Osteoblast (primary cell): ENCODE measurements at regions not wholly inside any gene's neighbourhood (a gene's known extent, or its start where the extent isn't known, plus 50 kb on each side); places are given as distances from the start of the nearest gene placed in this dataset.

Experiments used
- DNase-seq: peaks from one replicate; pipeline ENCODE4 v3.0.0; 2011; ENCODE audit warnings: low spot score, mixed read lengths; ENCODE audit not compliant: insufficient read length; ENCODE audit errors: missing footprints
- H2AFZ ChIP-seq: 2 replicates; pipeline ENCODE4 v1.6.0; 2011; ENCODE audit warnings: mild to moderate bottlenecking, low read length
- H3K27ac ChIP-seq: 2 replicates; pipeline ENCODE4 v1.5.1; 2011; ENCODE audit warnings: mild to moderate bottlenecking, low read depth, low read length, moderate library complexity
- H3K27me3 ChIP-seq: 2 replicates; pipeline ENCODE4 v1.6.0; 2012; ENCODE audit warnings: mild to moderate bottlenecking, control low read depth, inconsistent platforms, low read length, moderate library complexity; ENCODE audit not compliant: insufficient read depth
- H3K36me3 ChIP-seq: 2 replicates; pipeline ENCODE4 v1.5.1; 2011; ENCODE audit warnings: mild to moderate bottlenecking, low read length, control low read depth, moderate library complexity; ENCODE audit not compliant: insufficient read depth
- H3K4me1 ChIP-seq: 2 replicates; pipeline ENCODE4 v1.5.1; 2011; ENCODE audit warnings: mild to moderate bottlenecking, low read length, control low read depth, moderate library complexity; ENCODE audit not compliant: insufficient read depth
- H3K4me2 ChIP-seq: 2 replicates; pipeline ENCODE4 v1.6.0; 2011; ENCODE audit warnings: mild to moderate bottlenecking, low read length; ENCODE audit not compliant: insufficient read depth
- H3K4me3 ChIP-seq: fragments of 200-600 bp; sonication (generic); 3 replicates; pipeline ENCODE4 v1.5.1; 2012; ENCODE audit warnings: mild to moderate bottlenecking, low read length, inconsistent platforms; ENCODE audit not compliant: insufficient read depth
- H3K79me2 ChIP-seq: 2 replicates; pipeline ENCODE4 v1.6.0; 2012; ENCODE audit warnings: mild to moderate bottlenecking, low read length, control low read depth, inconsistent platforms; ENCODE audit not compliant: insufficient read depth
- H3K9me3 ChIP-seq: 2 replicates; pipeline ENCODE4 v1.5.1; 2011; ENCODE audit warnings: low read depth, low read length, control low read depth
- H4K20me1 ChIP-seq: 2 replicates; pipeline ENCODE4 v1.6.0; 2012; ENCODE audit warnings: mild to moderate bottlenecking, low read length, control low read depth; ENCODE audit not compliant: insufficient read depth
- TF ChIP-seq, protein P1 (sequence below): IDR thresholded peaks from 2 replicates; pipeline ENCODE4 v1.5.1; 2011; ENCODE audit warnings: mild to moderate bottlenecking, low read depth, low read length, moderate library complexity; ENCODE audit errors: extremely low read depth

DNA sequence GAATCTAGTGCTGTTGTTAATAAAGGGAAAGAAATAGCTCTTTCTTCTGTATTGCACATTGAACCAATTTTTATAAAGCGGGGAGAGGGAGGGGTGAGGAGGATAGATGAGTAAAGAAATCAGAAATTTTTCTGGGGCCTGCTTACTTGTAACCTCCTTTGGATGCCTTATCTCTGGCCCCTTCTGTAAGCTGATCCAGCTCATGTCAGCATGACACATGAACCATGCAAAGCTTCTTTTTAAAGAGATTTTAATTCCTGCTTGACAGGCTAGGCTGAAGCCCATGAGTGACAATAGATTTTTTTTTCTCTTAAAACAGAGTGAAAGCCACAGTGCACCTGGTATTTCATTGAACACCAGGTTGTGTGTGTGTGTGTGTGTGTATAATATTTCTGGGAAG is 325.3 kb downstream of the PRL start:
- no peak overlapping the region for H3K4me2 ChIP-seq

DNA sequence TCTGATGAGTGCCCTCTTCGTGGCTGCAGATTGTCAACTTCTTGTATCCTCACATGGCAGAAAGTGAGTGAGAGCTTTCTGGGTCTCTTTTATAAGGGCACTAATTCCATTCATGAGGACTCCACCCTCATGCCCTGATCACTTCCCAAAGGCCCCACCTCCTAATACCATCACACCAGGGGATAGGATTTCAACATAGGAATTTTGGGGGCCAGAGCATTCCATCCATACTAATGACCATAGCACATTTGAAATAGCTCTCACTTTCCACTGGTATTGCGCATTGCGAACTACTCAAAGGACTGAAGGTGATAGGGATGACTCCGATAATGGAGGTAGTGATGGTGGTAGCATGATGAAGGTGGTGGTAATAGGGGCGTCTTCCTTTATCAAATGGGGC is 324.3 kb downstream of the PRL start:
- Histone ChIP-seq H2AFZ (no peak overlapping the region), H3K4me2 (no peak overlapping the region), H3K9me3 (no peaks in the 10 kb centered on the region), H3K27me3 (no peaks in the 10 kb centered on the region), H4K20me1 (no peaks in the 10 kb centered on the region), H3K79me2 (no peaks in the 10 kb centered on the region), H3K27ac (no peak overlapping the region), H3K4me1 (no peaks in the 10 kb centered on the region), H3K4me3 (no peak overlapping the region), H3K36me3 (no peaks in the 10 kb centered on the region)
- TF ChIP-seq, protein P1, sequence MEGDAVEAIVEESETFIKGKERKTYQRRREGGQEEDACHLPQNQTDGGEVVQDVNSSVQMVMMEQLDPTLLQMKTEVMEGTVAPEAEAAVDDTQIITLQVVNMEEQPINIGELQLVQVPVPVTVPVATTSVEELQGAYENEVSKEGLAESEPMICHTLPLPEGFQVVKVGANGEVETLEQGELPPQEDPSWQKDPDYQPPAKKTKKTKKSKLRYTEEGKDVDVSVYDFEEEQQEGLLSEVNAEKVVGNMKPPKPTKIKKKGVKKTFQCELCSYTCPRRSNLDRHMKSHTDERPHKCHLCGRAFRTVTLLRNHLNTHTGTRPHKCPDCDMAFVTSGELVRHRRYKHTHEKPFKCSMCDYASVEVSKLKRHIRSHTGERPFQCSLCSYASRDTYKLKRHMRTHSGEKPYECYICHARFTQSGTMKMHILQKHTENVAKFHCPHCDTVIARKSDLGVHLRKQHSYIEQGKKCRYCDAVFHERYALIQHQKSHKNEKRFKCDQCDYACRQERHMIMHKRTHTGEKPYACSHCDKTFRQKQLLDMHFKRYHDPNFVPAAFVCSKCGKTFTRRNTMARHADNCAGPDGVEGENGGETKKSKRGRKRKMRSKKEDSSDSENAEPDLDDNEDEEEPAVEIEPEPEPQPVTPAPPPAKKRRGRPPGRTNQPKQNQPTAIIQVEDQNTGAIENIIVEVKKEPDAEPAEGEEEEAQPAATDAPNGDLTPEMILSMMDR, result no peak
- no peak for DNase-seq

More for the DNA sequence above, 325.3 kb downstream of the PRL start:
- Histone ChIP-seq H4K20me1 (no peaks in the 10 kb centered on the region), H3K36me3 (no peaks in the 10 kb centered on the region), H3K9me3 (no peaks in the 10 kb centered on the region), H3K4me1 (no peaks in the 10 kb centered on the region), H3K27me3 (no peaks in the 10 kb centered on the region), H3K79me2 (no peaks in the 10 kb centered on the region), H3K4me3 (no peak overlapping the region), H3K27ac (no peak overlapping the region), H2AFZ (no peak overlapping the region)
- TF ChIP-seq, protein P1, result no peak
- DNase-seq, result no peak

DNA sequence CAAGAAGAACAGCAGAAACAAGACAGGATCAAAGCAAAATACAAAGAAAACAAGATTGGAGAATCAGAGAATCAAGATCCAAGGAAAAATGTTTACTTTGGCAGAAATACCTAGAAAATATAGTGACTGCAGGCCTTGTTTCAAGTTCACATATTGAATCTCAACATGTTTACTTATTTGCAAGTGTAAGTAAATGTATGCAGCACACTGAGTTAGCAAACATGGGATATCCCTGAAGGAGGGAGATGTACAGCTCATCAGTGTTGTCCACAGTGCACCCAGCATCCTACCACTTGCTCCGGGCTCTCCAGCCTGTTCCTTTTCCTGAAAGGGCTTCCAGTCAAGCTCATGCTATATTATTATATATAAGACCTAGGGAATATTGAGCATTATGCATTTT is 319.5 kb downstream of the PRL start:
- Histone ChIP-seq H3K36me3 (no peaks in the 10 kb centered on the region), H2AFZ (no peak overlapping the region), H3K4me1 (no peaks in the 10 kb centered on the region), H4K20me1 (no peaks in the 10 kb centered on the region), H3K4me2 (no peak overlapping the region), H3K27me3 (no peaks in the 10 kb centered on the region), H3K27ac (no peak overlapping the region), H3K4me3 (no peak overlapping the region), H3K79me2 (no peaks in the 10 kb centered on the region), H3K9me3 (no peaks in the 10 kb centered on the region)
- TF ChIP-seq, protein P1, result no peak
- no peak for DNase-seq

DNA sequence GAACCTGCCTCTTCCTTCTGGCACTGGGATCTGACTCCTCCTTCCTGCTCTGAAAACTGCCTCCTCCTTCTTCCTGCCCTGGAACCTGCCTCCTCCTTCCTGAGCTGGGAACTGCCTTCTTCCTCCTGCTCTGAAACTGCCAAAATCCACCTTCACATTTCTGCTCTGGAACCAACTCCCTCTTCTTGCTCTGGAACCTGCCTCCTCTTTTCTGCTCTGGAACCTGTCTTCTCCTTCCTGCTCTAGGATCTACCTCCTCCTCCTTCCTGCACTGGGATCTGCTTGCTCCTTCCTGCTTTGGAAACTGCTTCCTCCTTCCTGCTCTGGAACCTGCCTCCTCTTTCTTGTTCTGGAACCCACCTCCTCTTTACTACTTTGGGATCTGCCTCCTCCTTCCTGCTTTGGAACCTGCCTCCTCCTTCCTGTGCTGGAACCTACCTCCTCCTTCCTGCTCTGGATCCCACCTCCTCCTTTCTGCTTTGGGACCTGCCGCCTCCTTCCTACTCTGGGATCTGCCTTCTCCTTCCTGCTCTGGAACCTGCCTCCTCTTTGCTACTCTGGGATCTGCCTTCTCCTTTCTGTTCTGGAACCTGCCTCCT is 315.5 kb downstream of the PRL start:
- TF ChIP-seq, protein P1, result no peak
- DNase-seq, result no peak
- Histone ChIP-seq H2AFZ (no peak overlapping the region), H3K4me2 (no peak overlapping the region), H3K4me1 (no peaks in the 10 kb centered on the region), H3K36me3 (no peaks in the 10 kb centered on the region), H3K27me3 (no peaks in the 10 kb centered on the region), H3K4me3 (no peak overlapping the region), H3K27ac (no peak overlapping the region), H3K79me2 (no peaks in the 10 kb centered on the region), H3K9me3 (no peaks in the 10 kb centered on the region), H4K20me1 (no peaks in the 10 kb centered on the region)
